Kidney epithelial cell (primary cell): ENCODE measurements at regions not wholly inside any gene's neighbourhood (a gene's known extent, or its start where the extent isn't known, plus 50 kb on each side); places are given as distances from the start of the nearest gene placed in this dataset.

ENCODE experiments used
- DNase-seq: peaks from one replicate; pipeline ENCODE4 v3.0.0-alpha.2; 2010; ENCODE audit warnings: low read depth
- H3K27me3 ChIP-seq: 2 replicates; pipeline ENCODE4 v1.6.0; 2011; ENCODE audit warnings: low read length; ENCODE audit not compliant: control insufficient read depth, insufficient read depth
- H3K36me3 ChIP-seq: 2 replicates; pipeline ENCODE4 v1.5.1; 2011; ENCODE audit warnings: low read length; ENCODE audit not compliant: control insufficient read depth, insufficient read depth
- H3K4me3 ChIP-seq: 2 replicates; pipeline ENCODE4 v1.5.1; 2011; ENCODE audit warnings: low read depth, mild to moderate bottlenecking, control low read depth, low read length
- CTCF ChIP-seq: IDR thresholded peaks from 2 replicates; pipeline ENCODE4 v1.5.1; 2011; ENCODE audit warnings: mild to moderate bottlenecking, moderate library complexity, low read length, control low read depth, inconsistent platforms; ENCODE audit not compliant: insufficient read depth, poor library complexity, severe bottlenecking

DNA sequence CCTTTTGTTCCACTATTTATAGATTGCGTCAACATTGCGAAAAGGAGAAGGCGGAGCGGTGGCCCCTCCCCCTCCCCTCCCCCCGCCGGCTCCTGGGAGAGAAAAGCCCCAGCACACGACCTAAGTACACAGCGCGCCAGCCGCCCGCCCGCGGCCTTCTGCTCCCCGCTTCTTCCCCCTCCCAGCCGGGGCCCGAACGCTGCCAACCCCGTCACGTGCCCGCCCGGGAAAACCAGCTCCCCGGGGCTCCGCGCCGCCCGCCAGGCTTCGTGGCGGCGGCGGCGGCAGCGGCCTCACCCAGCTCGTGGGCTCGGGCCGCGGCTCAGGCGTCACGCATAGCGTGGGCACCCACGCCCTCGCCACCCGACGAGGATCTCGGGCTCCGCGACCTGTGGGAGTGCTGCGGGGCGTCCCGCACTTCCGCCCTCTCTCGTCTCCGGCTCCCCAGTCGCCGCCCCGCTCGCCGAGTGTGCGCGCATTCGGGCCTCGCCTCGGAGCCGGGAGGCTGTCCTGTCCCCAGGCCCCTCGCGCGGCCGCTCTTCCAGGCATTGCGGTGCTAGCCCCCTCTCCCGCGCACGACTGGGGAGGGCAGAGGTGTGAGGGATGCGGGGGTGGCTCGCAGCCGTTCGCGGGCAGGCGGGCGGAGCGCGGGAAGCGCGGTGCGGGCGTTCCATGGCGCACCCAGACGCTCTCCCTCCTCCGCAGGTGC, 110.5 kb downstream of the KCNRG start:
- TF ChIP-seq CTCF: no peak
- no peaks in the 10 kb centered on the region for H3K36me3 ChIP-seq
- peak overlapping the region; percentile 67 for H3K4me3 ChIP-seq
- peaks cover 37% of the 10 kb centered on the region for H3K27me3 ChIP-seq
- no peak for DNase-seq

DNA sequence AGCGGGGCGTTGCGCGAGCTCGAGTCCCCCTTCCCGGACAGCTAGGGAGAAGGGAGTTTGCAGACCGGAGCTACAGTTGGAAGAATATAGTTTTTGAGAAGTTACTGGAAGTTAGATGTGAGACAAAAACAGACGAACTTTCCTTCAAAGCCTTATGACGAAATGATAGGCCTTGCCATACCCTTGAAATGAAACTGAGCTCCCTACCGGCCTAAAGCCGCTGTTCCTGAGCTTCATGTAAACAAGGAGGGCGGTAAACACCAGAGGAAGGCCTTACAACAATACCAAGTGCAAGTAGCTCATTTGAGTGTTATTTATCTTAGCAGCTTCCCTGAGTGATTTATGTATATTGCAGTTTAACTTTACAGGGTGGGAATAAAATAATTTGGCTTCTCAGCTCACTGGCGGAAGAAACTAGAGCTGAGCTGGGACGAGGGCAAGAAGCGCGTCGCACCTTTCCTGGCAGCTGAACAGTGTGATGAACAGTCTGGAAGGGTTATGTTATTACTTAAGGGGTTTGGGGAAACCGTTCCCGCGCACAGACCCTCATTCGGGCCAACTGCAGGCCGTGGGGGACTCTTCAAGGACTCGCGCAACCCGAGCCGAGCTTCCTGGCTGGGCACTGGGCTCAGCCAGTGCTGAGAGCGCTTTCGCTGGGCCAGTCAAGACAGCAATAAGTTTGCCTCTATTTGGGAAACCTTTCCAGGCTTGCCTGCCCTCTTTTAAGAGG, 111.2 kb downstream of the KCNRG start:
- H3K4me3 ChIP-seq: peak overlapping the region; percentile 67
- DNase-seq: no peak
- peaks cover 44% of the 10 kb centered on the region for H3K27me3 ChIP-seq
- no peaks in the 10 kb centered on the region for H3K36me3 ChIP-seq
- no peak for TF ChIP-seq CTCF

GRCh38 chr13:50126993-50127725, 111.9 kb downstream of the KCNRG start:
- no peaks in the 10 kb centered on the region for H3K36me3 ChIP-seq
- peak overlapping the region; percentile 26 for H3K4me3 ChIP-seq
- no peak for DNase-seq
- TF ChIP-seq CTCF: peak; percentile 18
- peaks cover 49% of the 10 kb centered on the region for H3K27me3 ChIP-seq

GRCh38 chr13:50127726-50128291, 112.6 kb downstream of the KCNRG start:
- peaks cover 55% of the 10 kb centered on the region for H3K27me3 ChIP-seq
- peak overlapping the region; percentile 26 for H3K4me3 ChIP-seq

DNA sequence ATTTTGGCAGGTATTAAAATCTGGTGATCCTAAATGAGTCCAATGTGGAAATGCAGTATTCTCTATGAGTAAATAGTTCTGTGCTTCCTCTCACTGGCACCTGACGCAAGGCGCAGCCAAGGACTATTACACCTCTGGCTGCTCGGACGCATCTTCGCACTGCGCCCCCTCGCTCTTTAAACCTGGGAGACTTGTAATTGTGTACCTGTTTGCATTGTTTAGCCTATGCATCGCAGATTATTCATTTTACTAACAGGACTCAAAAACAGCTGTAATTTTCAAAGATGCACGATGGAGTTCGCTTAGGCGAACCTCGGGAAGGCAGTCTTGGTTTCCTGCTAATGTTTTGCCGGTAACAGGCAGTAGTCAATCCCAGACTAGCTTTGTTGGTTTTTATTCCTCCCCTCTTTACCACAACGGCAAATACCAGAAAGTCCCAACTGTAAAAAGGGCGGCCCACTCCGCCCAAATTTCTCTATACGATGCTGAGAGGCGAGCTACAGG, 113.2 kb downstream of the KCNRG start:
- DNase-seq: no peak
- Histone ChIP-seq H3K27me3 (peaks cover 62% of the 10 kb centered on the region), H3K36me3 (no peaks in the 10 kb centered on the region), H3K4me3 (no peak overlapping the region)
- no peak for TF ChIP-seq CTCF

More at GRCh38 chr13:50127726-50128291, 112.6 kb downstream of the KCNRG start:
- DNase-seq: no peak
- TF ChIP-seq CTCF: no peak
- no peaks in the 10 kb centered on the region for H3K36me3 ChIP-seq
